ENCODE measurements at regions not wholly inside any gene's neighbourhood (a gene's known extent, or its start where the extent isn't known, plus 50 kb on each side); places are given as distances from the start of the nearest gene placed in this dataset.
A peak's percentile ranks its signal among the peaks of the same experiment; 100 is the strongest.

GRCh38 chr5:92332039-92332438 lies 948.9 kb upstream of the ARRDC3 start:
- Histone ChIP-seq H3K9ac (ENCODE audit: insufficient read depth, low read length) (no peak overlapping the region), H2AFZ (ENCODE audit: low read length) (peak overlapping the region; percentile 71), H3K9me3 (ENCODE audit: control insufficient read depth, insufficient read depth, low read depth, low read length) (no peaks in the 10 kb centered on the region), H3K36me3 (ENCODE audit: control insufficient read depth, insufficient read depth, low read length) (no peaks in the 10 kb centered on the region), H3K27me3 (ENCODE audit: control insufficient read depth, insufficient read depth, low read length) (no peaks in the 10 kb centered on the region), H4K20me1 (ENCODE audit: control insufficient read depth, extremely low read depth, insufficient read depth, low read length) (no peaks in the 10 kb centered on the region), H3K4me2 (ENCODE audit: extremely low read depth, insufficient read depth, low read length) (peak overlapping the region; percentile 55), H3K27ac (ENCODE audit: insufficient read depth, low read length) (no peak overlapping the region), H3K4me3 (replicated peaks in 1 of 4; ENCODE audit: control extremely low read depth in 1 of 4, insufficient read depth in 1 of 4, low read depth in 3 of 4, low read length in 4 of 4) (no peak overlapping the region), H3K79me2 (ENCODE audit: control insufficient read depth, insufficient read depth, low read length) (no peaks in the 10 kb centered on the region), H3K4me1 (ENCODE audit: control insufficient read depth, extremely low read depth, insufficient read depth, low read length) (peaks cover 4% of the 10 kb centered on the region)
- peak; percentile 58 to 60 for DNase-seq (ENCODE audit: low read depth in 2 of 2)
- TF ChIP-seq CTCF (conservative IDR thresholded peaks at IDR 0.05 in 1 of 2, IDR thresholded peaks at IDR 0.05 in 1 of 2; ENCODE audit: low read depth in 1 of 2, low read length in 2 of 2): no peak
- TF ChIP-seq EZH2 (IDR thresholded peaks at IDR 0.05; ENCODE audit: low read length, missing control alignments): no peak

- no peaks in the 10 kb centered on the region for H4K20me1 ChIP-seq (ENCODE audit: control insufficient read depth, extremely low read depth, insufficient read depth, low read length)
- no peak for DNase-seq (ENCODE audit: low read depth in 2 of 2)
- H3K27me3 ChIP-seq (ENCODE audit: control insufficient read depth, insufficient read depth, low read length): no peaks in the 10 kb centered on the region
- H3K9ac ChIP-seq (ENCODE audit: insufficient read depth, low read length): no peak overlapping the region
- peaks cover 4% of the 10 kb centered on the region for H3K4me1 ChIP-seq (ENCODE audit: control insufficient read depth, extremely low read depth, insufficient read depth, low read length)
- no peaks in the 10 kb centered on the region for H3K36me3 ChIP-seq (ENCODE audit: control insufficient read depth, insufficient read depth, low read length)
- no peaks in the 10 kb centered on the region for H3K9me3 ChIP-seq (ENCODE audit: control insufficient read depth, insufficient read depth, low read depth, low read length)
- no peaks in the 10 kb centered on the region for H3K79me2 ChIP-seq (ENCODE audit: control insufficient read depth, insufficient read depth, low read length)
- H3K27ac ChIP-seq (ENCODE audit: insufficient read depth, low read length): no peak overlapping the region
- no peak overlapping the region for H2AFZ ChIP-seq (ENCODE audit: low read length)
- no peak for TF ChIP-seq CTCF (conservative IDR thresholded peaks at IDR 0.05 in 1 of 2, IDR thresholded peaks at IDR 0.05 in 1 of 2; ENCODE audit: low read depth in 1 of 2, low read length in 2 of 2)
- TF ChIP-seq EZH2 (IDR thresholded peaks at IDR 0.05; ENCODE audit: low read length, missing control alignments): no peak
- H3K4me3 ChIP-seq (replicated peaks in 1 of 4; ENCODE audit: control extremely low read depth in 1 of 4, insufficient read depth in 1 of 4, low read depth in 3 of 4, low read length in 4 of 4): no peak overlapping the region
- H3K4me2 ChIP-seq (ENCODE audit: extremely low read depth, insufficient read depth, low read length): no peak overlapping the region
These were observed 947.2 kb upstream of the ARRDC3 start for GRCh38 chr5:92330365-92330764.

- no peak for TF ChIP-seq CTCF (conservative IDR thresholded peaks at IDR 0.05 in 1 of 2, IDR thresholded peaks at IDR 0.05 in 1 of 2; ENCODE audit: low read depth in 1 of 2, low read length in 2 of 2)
- no peak for TF ChIP-seq EZH2 (IDR thresholded peaks at IDR 0.05; ENCODE audit: low read length, missing control alignments)
- Histone ChIP-seq H3K27me3 (ENCODE audit: control insufficient read depth, insufficient read depth, low read length) (no peaks in the 10 kb centered on the region), H3K79me2 (ENCODE audit: control insufficient read depth, insufficient read depth, low read length) (no peaks in the 10 kb centered on the region), H3K9ac (ENCODE audit: insufficient read depth, low read length) (no peak overlapping the region), H3K9me3 (ENCODE audit: control insufficient read depth, insufficient read depth, low read depth, low read length) (no peaks in the 10 kb centered on the region), H3K36me3 (ENCODE audit: control insufficient read depth, insufficient read depth, low read length) (no peaks in the 10 kb centered on the region), H4K20me1 (ENCODE audit: control insufficient read depth, extremely low read depth, insufficient read depth, low read length) (no peaks in the 10 kb centered on the region), H3K4me2 (ENCODE audit: extremely low read depth, insufficient read depth, low read length) (no peak overlapping the region), H3K4me3 (replicated peaks in 1 of 4; ENCODE audit: control extremely low read depth in 1 of 4, insufficient read depth in 1 of 4, low read depth in 3 of 4, low read length in 4 of 4) (no peak overlapping the region), H3K4me1 (ENCODE audit: control insufficient read depth, extremely low read depth, insufficient read depth, low read length) (peaks cover 4% of the 10 kb centered on the region), H2AFZ (ENCODE audit: low read length) (no peak overlapping the region), H3K27ac (ENCODE audit: insufficient read depth, low read length) (no peak overlapping the region)
- no peak for DNase-seq (ENCODE audit: low read depth in 2 of 2)
These were observed 946.6 kb upstream of the ARRDC3 start for GRCh38 chr5:92329759-92330158.

Data from fibroblast of lung (primary cell).